Muscle of arm (tissue), 1 donor: ENCODE measurements at regions not wholly inside any gene's neighbourhood (a gene's known extent, or its start where the extent isn't known, plus 50 kb on each side); places are given as distances from the start of the nearest gene placed in this dataset.

ENCODE experiments used
- DNase-seq: peaks from one replicate; pipeline ENCODE4 v3.0.0-alpha.2; 2013

GRCh38 chr20:41881466-41882046 is 263.4 kb upstream of the CHD6 start:
- no peak for DNase-seq

DNA sequence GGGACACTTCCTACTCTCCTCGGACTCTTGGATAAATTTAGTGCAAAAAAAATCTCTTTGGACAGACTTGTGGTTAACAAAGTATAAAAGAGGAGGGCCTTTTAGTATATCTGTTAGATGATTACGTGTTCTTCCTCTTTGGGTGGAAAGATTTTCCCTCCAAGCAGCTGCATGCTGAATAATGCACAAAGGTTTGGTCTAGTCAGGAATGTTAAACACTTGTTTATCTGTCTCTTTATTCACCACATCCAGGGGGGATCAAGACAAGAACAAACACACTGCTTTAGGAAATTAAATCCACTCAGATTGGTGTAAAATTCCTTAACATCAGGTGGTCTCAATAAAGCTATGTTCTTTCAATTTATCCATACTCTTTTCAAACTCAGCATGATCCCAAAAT is 260.9 kb upstream of the CHD6 start:
- DNase-seq: no peak

DNA sequence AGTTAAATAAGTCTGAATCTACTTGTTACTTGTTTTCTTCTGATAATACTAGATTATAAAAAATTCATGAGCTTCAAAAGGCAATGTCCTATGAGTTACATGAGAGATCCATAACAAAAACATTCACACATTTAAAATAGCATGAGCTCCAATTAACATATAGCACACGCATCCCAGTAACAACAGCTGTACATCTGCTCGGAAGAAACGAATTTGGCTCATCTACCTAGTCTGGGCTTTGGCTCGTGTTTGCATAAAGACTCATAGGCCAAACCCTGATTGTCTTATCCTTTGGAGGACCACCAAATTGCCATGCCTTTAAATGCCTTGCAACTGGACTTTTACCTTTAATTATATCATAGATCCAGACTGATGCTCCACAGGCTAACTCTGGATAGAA is 259.7 kb upstream of the CHD6 start:
- DNase-seq: no peak

DNA sequence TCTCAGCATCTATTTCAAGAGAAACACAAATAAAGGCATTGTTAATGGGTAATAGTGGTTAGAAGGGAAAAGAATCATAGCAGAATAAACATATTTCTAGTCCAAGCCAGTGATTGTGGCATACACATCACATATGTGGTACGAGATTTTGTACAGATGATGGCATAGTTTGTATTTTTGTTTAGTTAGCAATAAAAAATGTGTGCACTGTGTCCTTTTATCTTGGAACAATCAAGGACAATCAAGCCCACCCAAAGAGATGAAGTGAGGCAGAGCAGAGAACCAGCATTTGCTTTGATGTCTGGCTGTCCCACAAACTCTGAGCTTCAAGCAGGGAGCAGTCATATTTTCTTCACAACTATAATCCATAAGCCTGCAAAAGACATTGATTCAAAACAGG is 256.5 kb upstream of the CHD6 start:
- DNase-seq: no peak

- DNase-seq: no peak
Observed at GRCh38 chr20:41872930-41873329, 254.8 kb upstream of the CHD6 start.

DNA sequence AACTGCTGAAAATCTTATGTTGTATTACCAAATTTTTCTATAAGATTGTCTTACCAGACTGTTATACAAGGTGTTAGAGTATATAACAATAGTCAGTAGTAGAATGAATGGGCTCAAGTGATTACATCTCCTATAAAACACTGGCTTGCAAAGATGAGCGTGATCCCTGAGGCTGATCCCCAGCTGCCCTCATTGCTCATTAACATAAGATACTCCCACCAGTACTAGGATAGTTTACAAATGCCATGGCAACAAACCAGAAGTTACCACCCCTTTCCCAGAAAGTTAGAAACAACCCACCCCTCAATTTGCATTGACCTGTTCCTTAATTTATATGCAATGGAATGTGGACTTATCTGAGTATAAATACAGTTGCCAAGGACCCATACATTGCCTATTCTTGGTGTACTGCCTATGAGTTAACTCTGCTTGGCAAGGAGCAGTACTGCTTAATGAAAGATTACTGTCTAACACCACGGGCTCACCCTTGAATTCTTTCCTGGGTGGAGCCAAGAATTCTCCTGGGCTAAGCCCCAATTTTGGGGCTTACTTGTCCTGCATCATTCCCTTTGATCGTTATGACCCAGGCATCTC is 252.8 kb upstream of the CHD6 start:
- no peak for DNase-seq

DNA sequence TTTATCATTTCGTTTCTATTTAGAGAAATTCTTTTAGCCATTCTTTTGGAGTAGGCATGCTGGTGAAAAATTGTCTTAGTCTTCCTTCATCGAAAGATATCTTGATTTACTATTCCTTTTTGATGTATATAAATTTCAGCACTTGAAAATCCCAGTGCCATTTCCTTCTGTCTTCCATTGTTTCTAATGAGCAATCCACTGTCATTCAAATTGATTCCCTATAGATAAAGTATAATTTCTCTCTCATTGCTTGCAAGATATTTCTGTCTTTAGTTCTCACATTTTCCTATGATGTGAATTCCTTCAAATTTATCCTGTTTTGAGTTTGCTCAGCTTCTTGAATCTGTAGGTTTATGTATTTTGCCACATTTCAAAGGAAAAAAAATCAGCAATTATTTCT is 251.1 kb upstream of the CHD6 start:
- DNase-seq: no peak

DNA sequence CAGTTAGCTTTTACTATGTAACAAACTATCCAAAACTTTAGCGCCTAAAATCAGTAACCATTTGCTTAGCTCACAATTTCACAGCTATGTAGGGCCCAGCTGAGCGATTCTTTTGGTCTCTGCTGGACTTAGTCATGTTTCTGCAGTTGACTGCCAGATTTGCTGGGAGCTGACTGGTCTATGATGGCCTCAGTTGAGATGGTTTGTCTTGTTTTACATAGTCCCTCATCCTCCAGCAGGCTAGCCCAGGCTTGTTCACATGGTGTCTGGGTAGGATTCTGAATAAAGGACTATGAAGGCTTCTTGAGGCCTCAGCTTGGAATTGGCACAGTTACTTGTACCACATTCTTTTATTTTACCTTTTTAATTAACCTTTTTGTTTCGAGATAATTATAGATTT is 247.8 kb upstream of the CHD6 start:
- no peak for DNase-seq

DNA sequence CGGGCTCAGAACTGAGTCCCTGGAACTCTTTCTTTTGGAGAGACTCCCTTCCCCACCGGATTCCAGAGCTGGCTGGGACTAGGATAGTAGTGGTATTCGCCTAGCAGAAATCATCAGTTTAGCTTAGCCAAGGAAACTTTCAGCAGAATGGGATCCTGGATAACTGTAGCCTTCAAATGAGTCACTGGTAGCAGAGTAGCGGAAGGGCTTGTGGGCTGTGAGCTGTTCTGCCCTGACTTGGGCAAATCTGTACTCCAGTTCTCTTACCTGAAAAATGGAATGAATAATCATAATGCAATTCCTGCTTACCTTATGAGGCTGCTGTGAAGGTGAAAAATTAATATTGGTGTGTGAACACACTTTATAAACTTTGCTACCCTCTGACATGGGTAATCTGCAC is 244.3 kb upstream of the CHD6 start:
- no peak for DNase-seq

DNA sequence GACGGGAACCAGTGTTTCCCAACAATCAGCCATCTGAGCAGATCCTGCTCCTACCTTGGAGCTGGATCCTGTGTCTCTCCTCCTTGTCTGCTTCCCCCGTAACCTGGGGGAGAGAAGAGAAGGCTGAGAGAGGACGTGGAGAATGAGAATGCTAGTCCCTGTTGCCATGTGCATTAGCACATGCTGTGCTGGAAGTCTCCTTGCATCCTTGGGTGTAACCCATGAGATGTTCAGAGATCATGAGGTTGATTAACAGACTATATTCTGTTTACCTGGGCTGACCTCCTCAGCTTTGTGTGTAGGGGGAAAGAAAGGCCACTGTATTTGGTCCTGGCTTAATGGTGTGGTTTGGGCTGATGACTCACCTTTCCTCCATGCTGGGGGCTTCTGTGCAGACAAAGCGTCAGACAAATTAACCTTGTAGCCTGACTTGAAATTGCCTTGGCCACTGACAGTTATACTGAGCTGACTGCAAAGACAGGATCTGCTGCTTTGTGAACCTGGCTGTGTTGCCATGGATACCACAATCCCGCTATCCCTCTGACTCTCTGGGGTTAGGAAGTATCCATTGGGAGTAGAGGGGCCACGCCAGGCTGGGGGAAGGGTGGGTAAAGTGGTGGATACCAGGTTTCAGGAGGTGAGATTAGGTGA is 243.7 kb upstream of the CHD6 start:
- DNase-seq: no peak

- no peak for DNase-seq
Observed at GRCh38 chr20:41854765-41855164, 236.6 kb upstream of the CHD6 start.

DNA sequence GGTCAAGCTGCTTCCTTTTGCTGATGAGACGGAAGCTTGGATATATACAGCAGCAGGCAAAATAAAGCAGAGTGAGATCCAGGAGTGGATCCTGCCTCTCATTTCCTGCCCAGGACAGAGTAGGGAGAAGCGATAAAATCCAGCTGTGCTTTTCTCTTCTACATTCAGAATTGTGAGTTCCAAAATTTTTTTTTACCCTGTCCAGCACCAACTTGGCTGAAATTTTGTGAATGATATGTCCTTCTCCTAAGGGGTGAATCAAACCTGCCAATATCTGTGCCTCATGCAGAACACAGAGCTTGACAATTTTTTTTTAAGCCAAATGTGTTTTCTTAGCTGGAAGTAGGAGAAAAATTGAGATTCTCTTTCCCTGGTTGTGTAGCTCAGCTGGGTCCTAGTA is 235.6 kb upstream of the CHD6 start:
- DNase-seq: no peak

DNA sequence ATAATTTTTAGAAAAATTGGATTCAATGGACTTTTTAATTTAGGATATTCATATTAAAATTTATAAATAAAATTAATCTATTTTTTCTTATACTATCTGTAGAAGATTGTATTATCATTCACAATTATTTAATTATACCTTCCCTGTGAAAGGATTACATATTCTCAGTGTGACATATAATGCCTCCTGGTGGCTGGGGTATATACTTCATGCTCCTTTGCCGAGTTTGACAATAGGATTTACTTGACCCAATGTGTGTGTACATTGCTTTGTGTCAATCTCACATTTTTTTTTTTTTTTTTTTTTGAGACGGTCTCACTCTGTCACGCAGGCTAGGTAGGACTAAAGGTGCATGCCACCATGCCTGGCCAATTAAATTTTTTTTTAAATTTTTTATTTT is 230.0 kb upstream of the CHD6 start:
- no peak for DNase-seq

- DNase-seq: no peak
Observed at GRCh38 chr20:41837669-41838224, 219.6 kb upstream of the CHD6 start.

GRCh38 chr20:41833739-41834138 is 215.6 kb upstream of the CHD6 start:
- DNase-seq: no peak

- no peak for DNase-seq
Observed at GRCh38 chr20:41830702-41831101, 212.5 kb upstream of the CHD6 start.

- no peak for DNase-seq
Observed at GRCh38 chr20:41819436-41819835, 201.3 kb upstream of the CHD6 start.

DNA sequence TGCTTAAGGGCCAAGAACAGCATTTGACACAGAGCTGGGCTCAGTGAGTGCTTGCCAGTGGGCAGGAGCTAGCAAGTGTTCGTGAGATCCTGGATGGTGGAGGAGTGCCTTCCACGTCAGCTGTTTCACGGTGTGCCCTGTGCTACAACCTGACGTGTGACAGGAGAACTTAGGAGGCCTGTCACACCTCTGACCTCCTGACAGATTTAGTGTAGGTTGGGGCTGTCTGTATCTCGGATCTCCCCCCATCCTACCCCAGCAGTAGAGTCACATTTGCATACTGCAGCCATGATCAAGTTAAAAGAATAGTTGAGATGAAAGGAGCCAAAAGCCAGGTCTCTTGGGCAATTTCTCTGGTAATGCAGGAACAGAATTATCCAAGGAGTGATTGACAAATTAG is 200.8 kb upstream of the CHD6 start:
- DNase-seq: no peak

- no peak for DNase-seq
Observed at GRCh38 chr20:41818369-41818768, 200.2 kb upstream of the CHD6 start.

DNA sequence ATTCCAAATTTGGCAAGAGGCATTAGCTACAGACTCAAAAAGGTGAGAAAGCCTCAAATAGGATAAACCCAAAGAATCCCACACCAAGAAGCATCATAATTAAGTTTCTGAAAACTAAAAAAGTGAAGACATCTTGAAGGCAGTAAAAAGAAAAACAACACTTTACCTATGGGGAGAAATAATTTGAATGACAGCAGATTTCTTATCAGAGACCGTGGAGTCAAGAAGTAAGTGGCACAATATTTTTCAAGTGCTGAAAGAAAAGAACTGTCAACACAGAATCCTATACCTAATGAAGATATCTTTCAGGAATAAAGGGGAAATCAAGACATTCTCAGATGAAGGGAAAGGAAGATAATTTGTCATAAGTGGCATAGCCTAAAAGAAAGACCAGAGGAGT is 193.3 kb upstream of the CHD6 start:
- DNase-seq: no peak

DNA sequence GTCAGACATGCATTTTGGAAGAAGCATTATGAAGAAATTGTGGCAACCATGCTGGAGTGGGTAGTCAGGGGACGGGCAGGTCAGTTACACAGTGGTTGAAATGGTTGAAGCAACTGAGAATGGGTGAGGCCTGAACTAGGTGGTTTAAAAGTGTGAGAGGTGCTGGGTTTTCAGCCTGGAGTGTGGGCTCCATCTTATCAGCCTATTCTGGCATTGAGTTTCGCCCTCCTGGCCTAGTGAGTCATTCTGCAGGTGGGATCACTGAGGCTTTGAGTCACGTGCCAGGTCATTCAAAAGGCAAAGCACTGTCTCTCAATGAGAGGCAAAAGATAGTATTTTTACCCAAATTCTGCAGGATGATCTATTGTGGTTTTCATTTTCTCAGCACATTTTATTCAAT is 181.9 kb upstream of the CHD6 start:
- no peak for DNase-seq

GRCh38 chr20:41798930-41799502 is 180.8 kb upstream of the CHD6 start:
- DNase-seq: no peak

DNA sequence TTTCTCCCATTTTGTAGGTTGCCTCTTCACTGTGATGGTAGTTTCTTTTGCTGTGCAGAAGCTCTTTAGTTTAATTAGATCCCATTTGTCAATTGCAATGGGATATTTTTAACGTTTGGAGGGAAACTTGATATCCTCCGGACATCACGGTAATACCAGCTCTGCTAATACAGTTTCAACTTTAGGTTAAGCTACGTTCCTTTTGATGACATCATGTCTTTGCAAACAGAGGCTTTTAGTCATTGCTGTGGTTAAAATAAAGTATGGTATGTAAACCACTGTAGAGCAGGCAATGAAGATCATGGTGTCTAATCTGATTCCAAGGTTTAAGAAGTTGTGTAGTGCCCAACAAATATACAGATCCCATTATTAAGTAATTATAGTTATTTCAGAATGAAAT is 168.0 kb upstream of the CHD6 start:
- DNase-seq: no peak
